Activated B cell treated with CpG ODN at 0.5 μM for 24 hours (primary cell): ENCODE measurements at regions not wholly inside any gene's neighbourhood (a gene's known extent, or its start where the extent isn't known, plus 50 kb on each side); places are given as distances from the start of the nearest gene placed in this dataset.

Experiments used
- ATAC-seq: fragments of 200-7000 bp; cut with Tn5 transposase; one replicate; pipeline ENCODE4 v1.10.0; 2021; ENCODE audit warnings: low read depth, mild to moderate bottlenecking, moderate library complexity
- CTCF ChIA-PET: fragments of 350-600 bp; sonication (Branson Sonifier 250); formaldehyde crosslinking; loops from one replicate; lab custom pipeline; 2021; ENCODE audit warnings: antibody characterized with exemption; lab: Charles Lee
- POLR2A ChIA-PET: fragments of 350-600 bp; sonication (Branson Sonifier 250); formaldehyde crosslinking; loops from one replicate; lab custom pipeline; 2021; ENCODE audit warnings: antibody characterized with exemption; lab: Charles Lee
- DNase-seq: peaks from one replicate; pipeline ENCODE4 v3.0.0; 2022
- H3K27ac Mint-ChIP-seq: one replicate; pipeline ENCODE4 v1.8.0; 2020; ENCODE audit warnings: mixed read lengths
- H3K27me3 Mint-ChIP-seq: one replicate; pipeline ENCODE4 v1.8.0; 2021; ENCODE audit warnings: mixed read lengths
- H3K36me3 Mint-ChIP-seq: one replicate; pipeline ENCODE4 v1.8.0; 2021; ENCODE audit warnings: low read depth, mixed read lengths
- H3K4me1 Mint-ChIP-seq: one replicate; pipeline ENCODE4 v1.8.0; 2021; ENCODE audit warnings: mixed read lengths
- H3K4me3 Mint-ChIP-seq: one replicate; pipeline ENCODE4 v1.8.0; 2020; ENCODE audit warnings: mild to moderate bottlenecking, mixed read lengths
- H3K9me3 Mint-ChIP-seq: one replicate; pipeline ENCODE4 v1.8.0; 2020; ENCODE audit warnings: mixed read lengths
- CTCF ChIP-seq: fragments of 200-600 bp; IDR thresholded peaks from one replicate; pipeline ENCODE4 v1.8.0; 2022; ENCODE audit warnings: antibody characterized with exemption, mild to moderate bottlenecking
- intact Hi-C: fragments of 100-400 bp; cut with micrococcal nuclease; formaldehyde crosslinking; loops from one replicate; pipeline ENCODE4 v1.15.1; 2024

GRCh38 chr3:25053360-25053759 is 374.7 kb upstream of the RARB start:
- H3K27me3 Mint-ChIP-seq = no peaks in the 10 kb centered on the region
- DNase-seq (no peak), ATAC-seq (no peak)
- CTCF ChIA-PET = no interaction called here
- no peak overlapping the region for H3K4me3 Mint-ChIP-seq
- POLR2A ChIA-PET = no interaction called here
- no peak for TF ChIP-seq CTCF
- H3K4me1 Mint-ChIP-seq = no peaks in the 10 kb centered on the region
- peaks cover 3% of the 10 kb centered on the region for H3K9me3 Mint-ChIP-seq
- no peaks in the 10 kb centered on the region for H3K36me3 Mint-ChIP-seq
- H3K27ac Mint-ChIP-seq = no peak overlapping the region
- intact Hi-C loops = no loop called here

- Mint-ChIP-seq H3K27me3 (no peaks in the 10 kb centered on the region), H3K4me1 (no peaks in the 10 kb centered on the region), H3K36me3 (no peaks in the 10 kb centered on the region), H3K9me3 (no peaks in the 10 kb centered on the region), H3K27ac (no peak overlapping the region), H3K4me3 (no peak overlapping the region)
- no peak for TF ChIP-seq CTCF
- intact Hi-C loops = no loop called here
- ATAC-seq (no peak), DNase-seq (no peak)
- ChIA-PET POLR2A (no interaction called here), CTCF (no interaction called here)
These were observed 371.9 kb upstream of the RARB start for GRCh38 chr3:25056036-25056755.

GRCh38 chr3:25056803-25057351 is 371.2 kb upstream of the RARB start:
- POLR2A ChIA-PET = no interaction called here
- CTCF ChIA-PET = no interaction called here

GRCh38 chr3:25057379-25057778 is 370.7 kb upstream of the RARB start:
- no peak for ATAC-seq
- Mint-ChIP-seq H3K27ac (no peak overlapping the region), H3K36me3 (no peaks in the 10 kb centered on the region), H3K4me3 (no peak overlapping the region), H3K4me1 (no peaks in the 10 kb centered on the region), H3K9me3 (no peaks in the 10 kb centered on the region), H3K27me3 (no peaks in the 10 kb centered on the region)
- POLR2A ChIA-PET = no interaction called here
- TF ChIP-seq CTCF = no peak
- CTCF ChIA-PET = no interaction called here
- intact Hi-C loops = no loop called here
- DNase-seq = no peak

More at GRCh38 chr3:25056803-25057351, 371.2 kb upstream of the RARB start:
- Mint-ChIP-seq H3K36me3 (no peaks in the 10 kb centered on the region), H3K27me3 (no peaks in the 10 kb centered on the region), H3K9me3 (no peaks in the 10 kb centered on the region), H3K27ac (no peak overlapping the region), H3K4me3 (no peak overlapping the region), H3K4me1 (no peaks in the 10 kb centered on the region)
- intact Hi-C loops = no loop called here
- no peak for TF ChIP-seq CTCF
- DNase-seq = no peak
- no peak for ATAC-seq

GRCh38 chr3:25064681-25065080 is 363.4 kb upstream of the RARB start:
- Mint-ChIP-seq H3K9me3 (no peaks in the 10 kb centered on the region), H3K4me1 (no peaks in the 10 kb centered on the region), H3K4me3 (no peak overlapping the region), H3K27me3 (no peaks in the 10 kb centered on the region), H3K36me3 (no peaks in the 10 kb centered on the region), H3K27ac (no peak overlapping the region)
- ATAC-seq (no peak), DNase-seq (no peak)
- intact Hi-C loops = no loop called here
- no peak for TF ChIP-seq CTCF
- ChIA-PET POLR2A (no interaction called here), CTCF (no interaction called here)
